HCT116 (cell line): ENCODE measurements at regions not wholly inside any gene's neighbourhood (a gene's known extent, or its start where the extent isn't known, plus 50 kb on each side); places are given as distances from the start of the nearest gene placed in this dataset.

Experiments used
- ATAC-seq: fragments of 200-7000 bp; cut with Tn5 transposase; 2 replicates; pipeline ENCODE4 v1.9.1; 2020; ENCODE audit warnings: mild to moderate bottlenecking, moderate library complexity
- BruUV-seq: library from RNA; stranded (reverse); fragments of 400-500 nt; replicated peaks from 2 replicates; lab custom pipeline; 2021; lab: Mats Ljungman, UMichigan
- CTCF ChIA-PET: fragments of 300-600 bp; sonication (Branson Sonifier 250); formaldehyde crosslinking; loops from one replicate; lab custom pipeline; 2021; ENCODE audit warnings: antibody characterized with exemption; lab: Charles Lee
- POLR2A ChIA-PET: fragments of 300-600, 350-600 bp; sonication (Branson Sonifier 250); formaldehyde crosslinking; loops from one replicate; lab custom pipeline; 2021; ENCODE audit warnings: antibody characterized with exemption; lab: Charles Lee
- RAD21 ChIA-PET, 2 experiments: fragments of 300-600 bp; sonication (Branson Sonifier 250); formaldehyde crosslinking; loops; one replicate each; lab custom pipeline; 2023; ENCODE audit warnings: low total read pairs in 2 of 2; ENCODE audit not compliant: uncharacterized antibody in 2 of 2, unreplicated experiment in 2 of 2, low non-redundant PET in 1 of 2; lab: Charles Lee
- DNase-seq: peaks from one replicate; pipeline ENCODE4 v3.0.0-alpha.2; 2010; ENCODE audit warnings: low read depth, low spot score
- H2AFZ ChIP-seq: fragments of 200-600 bp; shearing (Covaris generic), sonication (generic); 2 replicates; pipeline ENCODE4 v1.6.1; 2017; ENCODE audit warnings: low read depth, mixed run types, mixed read lengths, antibody characterized with exemption, low read length; ENCODE audit not compliant: poor library complexity, severe bottlenecking
- H3K27ac ChIP-seq: 2 replicates; pipeline ENCODE4 v1.5.1; 2012; ENCODE audit warnings: low read depth, low read length
- H3K27me3 ChIP-seq: fragments of 200-600 bp; sonication (generic); 2 replicates; pipeline ENCODE4 v1.6.1; 2016; ENCODE audit warnings: mixed run types, low read length, mixed read lengths; ENCODE audit not compliant: insufficient read depth
- H3K36me3 ChIP-seq, 2 experiments: fragments of 200-500 bp in 1 of 2; fragments of 200-600 bp in 1 of 2; sonication (Bioruptor generic) in 1 of 2; sonication (generic) in 1 of 2; 2 replicates each; pipeline versions ENCODE4 v1.5.1 to v1.6.1; 2014 to 2016; ENCODE audit warnings: low read length in 2 of 2, inconsistent platforms in 1 of 2, mixed read lengths in 1 of 2, mixed run types in 1 of 2; ENCODE audit not compliant: insufficient read depth in 2 of 2, control insufficient read depth in 1 of 2
- H3K4me1 ChIP-seq, 2 experiments: fragments of 200-600 bp in 1 of 2; sonication (generic) in 1 of 2; 2 replicates each; pipeline versions ENCODE4 v1.5.1 to v1.6.1; 2012 to 2017; ENCODE audit warnings: low read length in 2 of 2, inconsistent platforms in 1 of 2, mild to moderate bottlenecking in 1 of 2, mixed read lengths in 1 of 2, mixed run types in 1 of 2, moderate library complexity in 1 of 2; ENCODE audit not compliant: insufficient read depth in 2 of 2, control insufficient read depth in 1 of 2
- H3K4me2 ChIP-seq: fragments of 200-600 bp; sonication (generic); 2 replicates; pipeline ENCODE4 v1.6.1; 2017; ENCODE audit warnings: mixed run types, low read length, mixed read lengths
- H3K4me3 ChIP-seq, 2 experiments: fragments of 200-600 bp in 1 of 2; sonication (generic) in 1 of 2; replicated peaks in 1 of 2; 2 replicates each; pipeline ENCODE4 v1.5.1; 2011 to 2016; ENCODE audit warnings: low read length in 2 of 2, control low read depth in 1 of 2, low read depth in 1 of 2, mild to moderate bottlenecking in 1 of 2, mixed read lengths in 1 of 2, mixed run types in 1 of 2
- H3K79me2 ChIP-seq: fragments of 200-600 bp; sonication (generic); 2 replicates; pipeline ENCODE4 v1.6.1; 2017; ENCODE audit warnings: mild to moderate bottlenecking, mixed run types, low read length, moderate library complexity, mixed read lengths; ENCODE audit not compliant: insufficient read depth
- H3K9ac ChIP-seq: fragments of 200-600 bp; sonication (generic); 2 replicates; pipeline ENCODE4 v1.6.1; 2016; ENCODE audit warnings: low read length, mixed read lengths
- H3K9me2 ChIP-seq: fragments of 200-600 bp; sonication (generic), shearing (Covaris generic); 2 replicates; pipeline ENCODE4 v1.6.1; 2017; ENCODE audit warnings: mixed run types, mild to moderate bottlenecking, moderate library complexity; ENCODE audit not compliant: insufficient read depth
- H3K9me3 ChIP-seq, 2 experiments: fragments of 200-500 bp in 1 of 2; fragments of 200-600 bp in 1 of 2; sonication (Bioruptor generic) in 1 of 2; sonication (generic) in 1 of 2; 2 replicates each; pipeline ENCODE4 v1.6.1; 2014 to 2017; ENCODE audit warnings: low read length in 2 of 2, mixed read lengths in 2 of 2, inconsistent platforms in 1 of 2, low read depth in 1 of 2, mild to moderate bottlenecking in 1 of 2, mixed run types in 1 of 2, moderate library complexity in 1 of 2; ENCODE audit not compliant: control insufficient read depth in 1 of 2, insufficient read depth in 1 of 2
- H4K20me1 ChIP-seq: fragments of 200-600 bp; sonication (generic), shearing (Covaris generic); 2 replicates; pipeline ENCODE4 v1.6.1; 2017; ENCODE audit warnings: mixed run types, mild to moderate bottlenecking, moderate library complexity; ENCODE audit not compliant: insufficient read depth
- CEBPB ChIP-seq: IDR thresholded peaks from 2 replicates; pipeline ENCODE4 v1.6.1; 2012; ENCODE audit warnings: low read depth
- EGR1 ChIP-seq: IDR thresholded peaks from 2 replicates; pipeline ENCODE4 v1.6.1; 2012; ENCODE audit warnings: low read depth
- ELF1 ChIP-seq: IDR thresholded peaks from 2 replicates; pipeline ENCODE4 v1.6.1; 2012; ENCODE audit warnings: low read depth, borderline replicate concordance
- EZH2phosphoT487 ChIP-seq: fragments of 200-600 bp; IDR thresholded peaks from 2 replicates; pipeline ENCODE4 v1.6.1; 2018; ENCODE audit warnings: antibody characterized with exemption, borderline replicate concordance
- FOSL1 ChIP-seq: IDR thresholded peaks from 2 replicates; pipeline ENCODE4 v1.6.1; 2012; ENCODE audit warnings: low read depth
- SP1 ChIP-seq: IDR thresholded peaks from 2 replicates; pipeline ENCODE4 v1.6.1; 2012; ENCODE audit warnings: low read depth
- TCF7L2 ChIP-seq: IDR thresholded peaks from 2 replicates; pipeline ENCODE4 v1.7.0; 2011; ENCODE audit warnings: borderline replicate concordance, inconsistent platforms; ENCODE audit not compliant: insufficient read depth, insufficient read length; ENCODE audit errors: extremely low read depth
- YY1 ChIP-seq: IDR thresholded peaks from 2 replicates; pipeline ENCODE4 v1.6.1; 2011; ENCODE audit warnings: low read length, low read depth, moderate library complexity, mild to moderate bottlenecking; ENCODE audit not compliant: insufficient replicate concordance; ENCODE audit errors: extremely low read depth
- ZBTB33 ChIP-seq: IDR thresholded peaks from 2 replicates; pipeline ENCODE4 v1.6.1; 2011; ENCODE audit warnings: mild to moderate bottlenecking, low read length, moderate library complexity; ENCODE audit not compliant: insufficient replicate concordance; ENCODE audit errors: extremely low read depth
- ZFX ChIP-seq: fragments of 450-650 bp; IDR thresholded peaks from 2 replicates; pipeline ENCODE4 v1.6.1; 2017
- intact Hi-C: fragments of 100-400 bp; cut with micrococcal nuclease; formaldehyde crosslinking; loops from 2 replicates; pipeline ENCODE4 v1.10.0; 2022
- TF ChIP-seq, protein P1 (sequence below): IDR thresholded peaks from 2 replicates; pipeline ENCODE4 v1.6.1; 2012; ENCODE audit warnings: low read depth

GRCh38 chr5:58378613-58379390 is 81.1 kb downstream of the PLK2 start:
- Histone ChIP-seq H3K4me1 (no peaks in the 10 kb centered on the region), H3K9ac (no peak overlapping the region), H3K27me3 (no peaks in the 10 kb centered on the region), H3K36me3 (no peaks in the 10 kb centered on the region), H3K9me2 (no peaks in the 10 kb centered on the region), H3K27ac (no peak overlapping the region), H3K4me2 (no peak overlapping the region), H3K9me3 (peaks cover 0 to 13% of the 10 kb centered on the region in 2 experiments; a peak in 1 of 4 replicates), H2AFZ (no peak overlapping the region), H3K79me2 (no peaks in the 10 kb centered on the region), H4K20me1 (no peaks in the 10 kb centered on the region), H3K4me3 (no peak overlapping the region)
- no TSS peak for BruUV-seq
- TF ChIP-seq SP1 (no peak), ELF1 (no peak), EGR1 (no peak), ZBTB33 (no peak), CEBPB (no peak), TCF7L2 (no peak), FOSL1 (no peak), ZFX (no peak), EZH2phosphoT487 (no peak), YY1 (no peak)
- TF ChIP-seq, protein P1, sequence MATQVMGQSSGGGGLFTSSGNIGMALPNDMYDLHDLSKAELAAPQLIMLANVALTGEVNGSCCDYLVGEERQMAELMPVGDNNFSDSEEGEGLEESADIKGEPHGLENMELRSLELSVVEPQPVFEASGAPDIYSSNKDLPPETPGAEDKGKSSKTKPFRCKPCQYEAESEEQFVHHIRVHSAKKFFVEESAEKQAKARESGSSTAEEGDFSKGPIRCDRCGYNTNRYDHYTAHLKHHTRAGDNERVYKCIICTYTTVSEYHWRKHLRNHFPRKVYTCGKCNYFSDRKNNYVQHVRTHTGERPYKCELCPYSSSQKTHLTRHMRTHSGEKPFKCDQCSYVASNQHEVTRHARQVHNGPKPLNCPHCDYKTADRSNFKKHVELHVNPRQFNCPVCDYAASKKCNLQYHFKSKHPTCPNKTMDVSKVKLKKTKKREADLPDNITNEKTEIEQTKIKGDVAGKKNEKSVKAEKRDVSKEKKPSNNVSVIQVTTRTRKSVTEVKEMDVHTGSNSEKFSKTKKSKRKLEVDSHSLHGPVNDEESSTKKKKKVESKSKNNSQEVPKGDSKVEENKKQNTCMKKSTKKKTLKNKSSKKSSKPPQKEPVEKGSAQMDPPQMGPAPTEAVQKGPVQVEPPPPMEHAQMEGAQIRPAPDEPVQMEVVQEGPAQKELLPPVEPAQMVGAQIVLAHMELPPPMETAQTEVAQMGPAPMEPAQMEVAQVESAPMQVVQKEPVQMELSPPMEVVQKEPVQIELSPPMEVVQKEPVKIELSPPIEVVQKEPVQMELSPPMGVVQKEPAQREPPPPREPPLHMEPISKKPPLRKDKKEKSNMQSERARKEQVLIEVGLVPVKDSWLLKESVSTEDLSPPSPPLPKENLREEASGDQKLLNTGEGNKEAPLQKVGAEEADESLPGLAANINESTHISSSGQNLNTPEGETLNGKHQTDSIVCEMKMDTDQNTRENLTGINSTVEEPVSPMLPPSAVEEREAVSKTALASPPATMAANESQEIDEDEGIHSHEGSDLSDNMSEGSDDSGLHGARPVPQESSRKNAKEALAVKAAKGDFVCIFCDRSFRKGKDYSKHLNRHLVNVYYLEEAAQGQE = no peak
- ChIA-PET POLR2A (interaction anchor here (0.7 kb wide), 1 partner anchor 80 kb away, joined by 3 read pairs; no protein-coding TSS in a partner anchor), CTCF (no interaction called here), RAD21 (no interaction called here)
- DNase-seq = no peak
- intact Hi-C loops = no loop called here
- no peak for ATAC-seq
